Cardiac fibroblast (primary cell): ENCODE measurements at regions not wholly inside any gene's neighbourhood (a gene's known extent, or its start where the extent isn't known, plus 50 kb on each side); places are given as distances from the start of the nearest gene placed in this dataset.
"Not testable (repeated sequence)": the region's sequence is repeated elsewhere in the genome, so short reads cannot be mapped to it uniquely, and the experiment has no call there.

Source experiments
- DNase-seq, 2 donors: peaks; one replicate each; pipeline versions ENCODE4 v3.0.0 to v3.0.0-alpha.2; 2010; ENCODE audit warnings: low read depth in 2 of 2
- H3K4me3 ChIP-seq, 2 donors: replicated peaks in 1 of 2; 1 replicate in 1 of 2; 2 replicates in 1 of 2; pipeline ENCODE4 v1.5.1; 2011; ENCODE audit warnings: low read depth in 2 of 2, low read length in 2 of 2, mild to moderate bottlenecking in 2 of 2, moderate library complexity in 1 of 2
- CTCF ChIP-seq: IDR thresholded peaks from one replicate; pipeline ENCODE4 v1.5.1; 2011; ENCODE audit warnings: low read depth, mild to moderate bottlenecking, low read length, inconsistent platforms

GRCh38 chr18:14225286-14225679 lies 93.0 kb upstream of the ZNF519 start:
- H3K4me3 ChIP-seq, DNase-seq: not testable (repeated sequence)

GRCh38 chr18:14224551-14225285 lies 92.5 kb upstream of the ZNF519 start:
- not testable (repeated sequence) for DNase-seq, H3K4me3 ChIP-seq

DNA sequence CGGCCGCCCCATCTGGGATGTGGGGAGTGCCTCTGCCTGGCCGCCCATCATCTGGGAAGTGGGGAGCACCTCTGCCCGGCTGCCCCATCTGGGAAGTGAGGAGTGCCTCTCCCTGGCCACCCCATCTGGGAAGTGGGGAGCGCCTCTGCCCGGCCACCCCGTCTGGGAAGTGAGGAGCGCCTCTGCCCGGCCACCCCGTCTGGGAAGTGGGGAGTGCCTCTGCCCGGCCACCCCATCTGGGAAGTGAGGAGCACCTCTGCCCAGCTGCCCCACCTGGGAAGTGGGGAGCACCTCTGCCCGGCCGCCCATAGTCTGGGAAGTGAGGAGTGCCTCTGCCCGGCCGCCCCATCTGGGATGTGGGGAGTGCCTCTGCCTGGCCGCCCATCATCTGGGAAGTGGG lies 91.7 kb upstream of the ZNF519 start:
- not testable (repeated sequence) for H3K4me3 ChIP-seq, DNase-seq

DNA sequence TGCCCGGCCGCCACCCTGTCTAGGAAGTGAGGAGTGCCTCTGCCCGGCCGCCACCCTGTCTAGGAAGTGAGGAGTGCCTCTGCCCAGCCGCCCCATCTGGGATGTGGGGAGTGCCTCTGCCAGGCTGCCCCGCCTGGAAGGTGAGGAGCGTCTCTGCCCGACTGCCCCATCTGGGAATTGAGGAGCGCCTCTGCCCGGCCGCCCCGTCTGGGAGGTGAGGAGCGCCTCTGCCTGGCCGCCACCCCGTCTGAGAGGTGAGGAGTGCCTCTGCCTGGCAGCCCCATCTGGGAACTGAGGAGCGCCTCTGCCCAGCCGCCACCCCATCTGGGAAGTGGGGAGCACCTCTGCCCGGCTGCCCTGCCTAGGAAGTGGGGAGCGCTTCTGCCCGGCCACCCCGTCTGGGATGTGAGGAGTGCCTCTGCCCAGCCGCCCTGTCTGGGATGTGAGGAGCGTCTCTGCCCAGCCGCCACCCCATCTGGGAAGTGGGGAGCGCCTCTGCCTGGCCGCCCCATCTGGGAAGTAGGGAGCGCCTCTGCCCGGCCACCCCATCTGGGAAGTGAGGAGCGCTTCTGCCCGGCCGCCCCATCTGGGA lies 91.1 kb upstream of the ZNF519 start:
- not testable (repeated sequence) for H3K4me3 ChIP-seq, DNase-seq

- DNase-seq, H3K4me3 ChIP-seq: not testable (repeated sequence)
Measured at GRCh38 chr18:14222354-14223221, 90.4 kb upstream of the ZNF519 start.

- H3K4me3 ChIP-seq: no peak overlapping the region
- TF ChIP-seq CTCF: no peak
- DNase-seq: no peak
Measured at GRCh38 chr18:14221689-14222088, 89.5 kb upstream of the ZNF519 start.

GRCh38 chr18:14215952-14216351 lies 83.7 kb upstream of the ZNF519 start:
- not testable (repeated sequence) for DNase-seq, H3K4me3 ChIP-seq

DNA sequence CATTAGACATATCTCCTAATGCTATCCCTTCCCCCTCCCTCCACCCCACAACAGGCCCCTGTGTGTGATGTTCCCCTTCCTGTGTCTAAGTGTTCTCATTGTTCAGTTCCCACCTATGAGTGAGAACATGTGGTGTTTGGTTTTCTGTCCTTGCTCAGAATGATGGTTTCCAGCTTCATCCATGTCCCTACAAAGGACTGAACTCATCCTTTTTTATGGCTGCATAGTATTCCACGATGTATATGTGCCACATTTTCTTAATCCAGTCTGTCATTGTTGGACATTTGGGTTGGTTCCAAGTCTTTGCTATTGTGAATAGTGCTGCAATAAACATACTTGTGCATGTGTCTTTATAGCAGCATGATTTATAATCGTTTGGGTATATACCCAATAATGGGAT lies 71.2 kb upstream of the ZNF519 start:
- not testable (repeated sequence) for DNase-seq, H3K4me3 ChIP-seq

GRCh38 chr18:14190776-14191442 lies 58.7 kb upstream of the ZNF519 start:
- DNase-seq, H3K4me3 ChIP-seq: not testable (repeated sequence)

DNA sequence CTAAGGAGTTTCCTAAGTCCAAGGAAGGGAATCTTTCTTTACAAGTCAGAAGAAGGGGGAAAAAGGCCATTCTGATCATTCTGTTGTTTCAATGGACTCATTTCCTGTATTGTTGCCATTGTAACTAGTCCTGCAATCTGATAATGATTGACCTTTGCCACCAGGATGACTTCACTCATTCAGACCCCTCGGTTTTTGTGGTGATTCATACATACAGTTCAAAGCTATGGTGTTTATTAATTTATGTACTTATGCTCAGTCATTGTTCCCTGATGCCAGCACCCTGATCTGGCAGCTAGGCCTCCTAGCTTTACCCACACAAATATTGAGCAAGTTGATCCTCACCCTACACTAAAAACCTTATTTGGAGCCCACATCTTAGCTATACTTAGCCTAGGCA lies 57.6 kb upstream of the ZNF519 start:
- H3K4me3 ChIP-seq: no peak overlapping the region
- no peak for TF ChIP-seq CTCF
- peak; percentile 10 to 70 for DNase-seq

- DNase-seq: peak in 1 of 2 donors; percentile 78
- not testable (repeated sequence) for H3K4me3 ChIP-seq
Measured at GRCh38 chr18:14188751-14189406, 56.6 kb upstream of the ZNF519 start.
